ENCODE measurements at regions not wholly inside any gene's neighbourhood (a gene's known extent, or its start where the extent isn't known, plus 50 kb on each side); places are given as distances from the start of the nearest gene placed in this dataset.

GRCh38 chr12:105840384-105840783, 298.4 kb downstream of the NUAK1 start:
- Histone ChIP-seq H3K4me3 (ENCODE audit: extremely low read depth, insufficient read depth, low read length, poor library complexity, severe bottlenecking) (no peak overlapping the region), H3K27ac (ENCODE audit: low read depth, low read length, severe bottlenecking) (no peak overlapping the region), H3K4me1 (ENCODE audit: control insufficient read depth, insufficient read depth, low read length, poor library complexity, severe bottlenecking) (peaks cover 4% of the 10 kb centered on the region), H3K9me3 (ENCODE audit: control insufficient read depth, low read length) (peaks cover 8% of the 10 kb centered on the region), H3K36me3 (ENCODE audit: control insufficient read depth, insufficient read depth, low read length) (no peaks in the 10 kb centered on the region)
- 93 to 95% methylated on average over 2 to 3 of the region's 4 CpGs for WGBS, 2 experiments (ENCODE audit: insufficient coverage in 2 of 2)

- no peaks in the 10 kb centered on the region for H3K36me3 ChIP-seq (ENCODE audit: control insufficient read depth, insufficient read depth, low read length)
- H3K27ac ChIP-seq (ENCODE audit: low read depth, low read length, severe bottlenecking) = no peak overlapping the region
- H3K4me3 ChIP-seq (ENCODE audit: extremely low read depth, insufficient read depth, low read length, poor library complexity, severe bottlenecking) = no peak overlapping the region
- peaks cover 17% of the 10 kb centered on the region for H3K9me3 ChIP-seq (ENCODE audit: control insufficient read depth, low read length)
- 60% methylated on average over 1 of the region's 4 CpGs; no CpG with 5 or more reads in 1 of the 2 experiments for WGBS, 2 experiments (ENCODE audit: insufficient coverage in 2 of 2)
- H3K4me1 ChIP-seq (ENCODE audit: control insufficient read depth, insufficient read depth, low read length, poor library complexity, severe bottlenecking) = peaks cover 4% of the 10 kb centered on the region
These were observed 296.9 kb downstream of the NUAK1 start for GRCh38 chr12:105841840-105842239.

- H3K36me3 ChIP-seq (ENCODE audit: control insufficient read depth, insufficient read depth, low read length) = no peaks in the 10 kb centered on the region
- H3K27ac ChIP-seq (ENCODE audit: low read depth, low read length, severe bottlenecking) = no peak overlapping the region
- H3K9me3 ChIP-seq (ENCODE audit: control insufficient read depth, low read length) = peaks cover 19% of the 10 kb centered on the region
- peaks cover 4% of the 10 kb centered on the region for H3K4me1 ChIP-seq (ENCODE audit: control insufficient read depth, insufficient read depth, low read length, poor library complexity, severe bottlenecking)
- WGBS, 2 experiments (ENCODE audit: insufficient coverage in 2 of 2) = 83 to 100% methylated on average over 1 to 2 of the region's 2 CpGs
- H3K4me3 ChIP-seq (ENCODE audit: extremely low read depth, insufficient read depth, low read length, poor library complexity, severe bottlenecking) = no peak overlapping the region
These were observed 295.2 kb downstream of the NUAK1 start for GRCh38 chr12:105843561-105843960.

- Histone ChIP-seq H3K4me1 (ENCODE audit: control insufficient read depth, insufficient read depth, low read length, poor library complexity, severe bottlenecking) (peaks cover 4% of the 10 kb centered on the region), H3K4me3 (ENCODE audit: extremely low read depth, insufficient read depth, low read length, poor library complexity, severe bottlenecking) (no peak overlapping the region), H3K36me3 (ENCODE audit: control insufficient read depth, insufficient read depth, low read length) (no peaks in the 10 kb centered on the region), H3K9me3 (ENCODE audit: control insufficient read depth, low read length) (peaks cover 19% of the 10 kb centered on the region), H3K27ac (ENCODE audit: low read depth, low read length, severe bottlenecking) (no peak overlapping the region)
- 87 to 93% methylated on average over 5 to 7 of the region's 11 CpGs for WGBS, 2 experiments (ENCODE audit: insufficient coverage in 2 of 2)
These were observed 294.6 kb downstream of the NUAK1 start for GRCh38 chr12:105843986-105844760.

- no peaks in the 10 kb centered on the region for H3K36me3 ChIP-seq (ENCODE audit: control insufficient read depth, insufficient read depth, low read length)
- no peak overlapping the region for H3K27ac ChIP-seq (ENCODE audit: low read depth, low read length, severe bottlenecking)
- H3K9me3 ChIP-seq (ENCODE audit: control insufficient read depth, low read length) = peaks cover 19% of the 10 kb centered on the region
- H3K4me1 ChIP-seq (ENCODE audit: control insufficient read depth, insufficient read depth, low read length, poor library complexity, severe bottlenecking) = peaks cover 4% of the 10 kb centered on the region
- H3K4me3 ChIP-seq (ENCODE audit: extremely low read depth, insufficient read depth, low read length, poor library complexity, severe bottlenecking) = no peak overlapping the region
These were observed 292.4 kb downstream of the NUAK1 start for GRCh38 chr12:105846331-105846730.

GRCh38 chr12:105847068-105847467, 291.7 kb downstream of the NUAK1 start:
- H3K9me3 ChIP-seq (ENCODE audit: control insufficient read depth, low read length) = peaks cover 19% of the 10 kb centered on the region
- no peaks in the 10 kb centered on the region for H3K36me3 ChIP-seq (ENCODE audit: control insufficient read depth, insufficient read depth, low read length)
- WGBS, 2 experiments (ENCODE audit: insufficient coverage in 2 of 2) = no CpG with 5 or more reads among the region's 1 CpG
- peaks cover 4% of the 10 kb centered on the region for H3K4me1 ChIP-seq (ENCODE audit: control insufficient read depth, insufficient read depth, low read length, poor library complexity, severe bottlenecking)
- H3K4me3 ChIP-seq (ENCODE audit: extremely low read depth, insufficient read depth, low read length, poor library complexity, severe bottlenecking) = no peak overlapping the region
- no peak overlapping the region for H3K27ac ChIP-seq (ENCODE audit: low read depth, low read length, severe bottlenecking)

GRCh38 chr12:105848286-105848685, 290.5 kb downstream of the NUAK1 start:
- Histone ChIP-seq H3K4me1 (ENCODE audit: control insufficient read depth, insufficient read depth, low read length, poor library complexity, severe bottlenecking) (peaks cover under 1% of the 10 kb centered on the region), H3K9me3 (ENCODE audit: control insufficient read depth, low read length) (peaks cover 19% of the 10 kb centered on the region), H3K27ac (ENCODE audit: low read depth, low read length, severe bottlenecking) (no peak overlapping the region), H3K36me3 (ENCODE audit: control insufficient read depth, insufficient read depth, low read length) (no peaks in the 10 kb centered on the region), H3K4me3 (ENCODE audit: extremely low read depth, insufficient read depth, low read length, poor library complexity, severe bottlenecking) (no peak overlapping the region)
- WGBS, 2 experiments (ENCODE audit: insufficient coverage in 2 of 2) = 73 to 89% methylated on average over 1 of the region's 2 CpGs

GRCh38 chr12:105850103-105850968, 288.4 kb downstream of the NUAK1 start:
- WGBS, 2 experiments (ENCODE audit: insufficient coverage in 2 of 2) = 92 to 94% methylated on average over 2 to 5 of the region's 6 CpGs
- Histone ChIP-seq H3K36me3 (ENCODE audit: control insufficient read depth, insufficient read depth, low read length) (no peaks in the 10 kb centered on the region), H3K4me3 (ENCODE audit: extremely low read depth, insufficient read depth, low read length, poor library complexity, severe bottlenecking) (no peak overlapping the region), H3K4me1 (ENCODE audit: control insufficient read depth, insufficient read depth, low read length, poor library complexity, severe bottlenecking) (no peaks in the 10 kb centered on the region), H3K9me3 (ENCODE audit: control insufficient read depth, low read length) (peaks cover 11% of the 10 kb centered on the region), H3K27ac (ENCODE audit: low read depth, low read length, severe bottlenecking) (no peak overlapping the region)

- no peaks in the 10 kb centered on the region for H3K9me3 ChIP-seq (ENCODE audit: control insufficient read depth, low read length)
- no peaks in the 10 kb centered on the region for H3K4me1 ChIP-seq (ENCODE audit: control insufficient read depth, insufficient read depth, low read length, poor library complexity, severe bottlenecking)
- no peak overlapping the region for H3K27ac ChIP-seq (ENCODE audit: low read depth, low read length, severe bottlenecking)
- 90 to 100% methylated on average over 4 to 5 of the region's 7 CpGs for WGBS, 2 experiments (ENCODE audit: insufficient coverage in 2 of 2)
- no peaks in the 10 kb centered on the region for H3K36me3 ChIP-seq (ENCODE audit: control insufficient read depth, insufficient read depth, low read length)
- H3K4me3 ChIP-seq (ENCODE audit: extremely low read depth, insufficient read depth, low read length, poor library complexity, severe bottlenecking) = no peak overlapping the region
These were observed 286.3 kb downstream of the NUAK1 start for GRCh38 chr12:105852496-105852895.

GRCh38 chr12:105852951-105853350, 285.8 kb downstream of the NUAK1 start:
- 60% methylated on average over 1 of the region's 2 CpGs; no CpG with 5 or more reads in 1 of the 2 experiments for WGBS, 2 experiments (ENCODE audit: insufficient coverage in 2 of 2)
- H3K9me3 ChIP-seq (ENCODE audit: control insufficient read depth, low read length) = no peaks in the 10 kb centered on the region
- no peaks in the 10 kb centered on the region for H3K4me1 ChIP-seq (ENCODE audit: control insufficient read depth, insufficient read depth, low read length, poor library complexity, severe bottlenecking)
- no peak overlapping the region for H3K27ac ChIP-seq (ENCODE audit: low read depth, low read length, severe bottlenecking)
- H3K36me3 ChIP-seq (ENCODE audit: control insufficient read depth, insufficient read depth, low read length) = no peaks in the 10 kb centered on the region
- H3K4me3 ChIP-seq (ENCODE audit: extremely low read depth, insufficient read depth, low read length, poor library complexity, severe bottlenecking) = no peak overlapping the region

GRCh38 chr12:105854071-105854470, 284.7 kb downstream of the NUAK1 start:
- no peak overlapping the region for H3K4me3 ChIP-seq (ENCODE audit: extremely low read depth, insufficient read depth, low read length, poor library complexity, severe bottlenecking)
- H3K36me3 ChIP-seq (ENCODE audit: control insufficient read depth, insufficient read depth, low read length) = no peaks in the 10 kb centered on the region
- 87 to 93% methylated on average over 2 of the region's 2 CpGs for WGBS, 2 experiments (ENCODE audit: insufficient coverage in 2 of 2)
- H3K4me1 ChIP-seq (ENCODE audit: control insufficient read depth, insufficient read depth, low read length, poor library complexity, severe bottlenecking) = no peaks in the 10 kb centered on the region
- no peak overlapping the region for H3K27ac ChIP-seq (ENCODE audit: low read depth, low read length, severe bottlenecking)
- H3K9me3 ChIP-seq (ENCODE audit: control insufficient read depth, low read length) = no peaks in the 10 kb centered on the region

Measured in mesodermal cell (in vitro differentiated cells).